SK-N-SH (cell line): ENCODE measurements at regions not wholly inside any gene's neighbourhood (a gene's known extent, or its start where the extent isn't known, plus 50 kb on each side); places are given as distances from the start of the nearest gene placed in this dataset.

ENCODE experiments used
- CTCF ChIA-PET: fragments of 300-600, 350-600 bp; formaldehyde crosslinking; extraction: SDS; loops from one replicate; lab custom pipeline; 2021; lab: Yijun Ruan, JAX
- POLR2A ChIA-PET: fragments of 350-600 bp; sonication (Branson Sonifier 250); formaldehyde crosslinking; extraction: SDS; loops from one replicate; lab custom pipeline; 2020; ENCODE audit warnings: antibody characterized with exemption, inconsistent platforms; lab: Yijun Ruan, JAX
- DNase-seq: peaks from one replicate; pipeline ENCODE4 v3.0.0; 2012
- H2AFZ ChIP-seq: fragments of 200-600 bp; sonication (generic); 2 replicates; pipeline ENCODE4 v1.8.1; 2016; ENCODE audit warnings: antibody characterized with exemption, mild to moderate bottlenecking, low read depth
- H3F3A ChIP-seq: fragments of 200-600 bp; sonication (generic); replicated peaks from 2 replicates; pipeline ENCODE3; 2016; ENCODE audit warnings: antibody characterized with exemption, mild to moderate bottlenecking; ENCODE audit not compliant: insufficient read depth
- H3K27ac ChIP-seq, 2 experiments: fragments of 200-500 bp in 1 of 2; fragments of 200-600 bp in 1 of 2; sonication (Bioruptor generic) in 1 of 2; sonication (generic), shearing (Covaris generic) in 1 of 2; 2 replicates each; pipeline versions ENCODE4 v1.5.1 to v1.6.1; 2014 to 2016; ENCODE audit warnings: low read depth in 2 of 2, inconsistent platforms in 1 of 2, low read length in 1 of 2, mild to moderate bottlenecking in 1 of 2, mixed read lengths in 1 of 2
- H3K27me3 ChIP-seq: fragments of 200-600 bp; sonication (generic), shearing (Covaris generic); 2 replicates; pipeline ENCODE4 v1.6.1; 2016; ENCODE audit warnings: mixed run types; ENCODE audit not compliant: insufficient read depth
- H3K36me3 ChIP-seq, 2 experiments: fragments of 200-500 bp in 1 of 2; fragments of 200-600 bp in 1 of 2; sonication (Bioruptor generic) in 1 of 2; sonication (generic) in 1 of 2; replicated peaks in 1 of 2; 2 replicates each; pipeline versions ENCODE3 to v1.5.1; 2014 to 2016; ENCODE audit warnings: low read length in 1 of 2, mild to moderate bottlenecking in 1 of 2; ENCODE audit not compliant: insufficient read depth in 2 of 2, control insufficient read depth in 1 of 2
- H3K4me1 ChIP-seq, 2 experiments: fragments of 200-500 bp in 1 of 2; fragments of 200-600 bp in 1 of 2; sonication (Bioruptor generic) in 1 of 2; sonication (generic), shearing (Covaris generic) in 1 of 2; 2 replicates each; pipeline versions ENCODE4 v1.5.1 to v1.6.1; 2014 to 2016; ENCODE audit warnings: low read depth in 1 of 2, low read length in 1 of 2, mixed run types in 1 of 2; ENCODE audit not compliant: insufficient read depth in 2 of 2, control insufficient read depth in 1 of 2
- H3K4me2 ChIP-seq: fragments of 200-600 bp; sonication (generic), shearing (Covaris generic); 2 replicates; pipeline ENCODE4 v1.6.1; 2017; ENCODE audit warnings: mixed run types
- H3K4me3 ChIP-seq, 2 experiments: fragments of 200-500 bp in 1 of 2; fragments of 200-600 bp in 1 of 2; sonication (Bioruptor generic) in 1 of 2; sonication (generic), shearing (Covaris generic) in 1 of 2; 2 replicates each; pipeline versions ENCODE4 v1.5.1 to v1.8.1; 2014 to 2016; ENCODE audit warnings: low read depth in 2 of 2, inconsistent platforms in 1 of 2, low read length in 1 of 2, mild to moderate bottlenecking in 1 of 2, mixed read lengths in 1 of 2, moderate library complexity in 1 of 2
- H3K79me2 ChIP-seq: fragments of 200-600 bp; sonication (generic); 2 replicates; pipeline ENCODE4 v1.8.1; 2017; ENCODE audit warnings: mild to moderate bottlenecking; ENCODE audit not compliant: insufficient read depth
- H3K9ac ChIP-seq: fragments of 200-600 bp; sonication (generic); 2 replicates; pipeline ENCODE4 v1.6.1; 2017; ENCODE audit warnings: mixed run types
- H3K9me2 ChIP-seq: fragments of 200-600 bp; sonication (generic); 2 replicates; pipeline ENCODE4 v1.6.1; 2017; ENCODE audit warnings: mixed run types
- H3K9me3 ChIP-seq: fragments of 200-600 bp; sonication (generic); 2 replicates; pipeline ENCODE4 v1.6.1; 2017; ENCODE audit warnings: mixed run types, mild to moderate bottlenecking, moderate library complexity
- H4K20me1 ChIP-seq: fragments of 200-600 bp; sonication (generic); 2 replicates; pipeline ENCODE4 v1.6.1; 2017; ENCODE audit warnings: mild to moderate bottlenecking, mixed run types; ENCODE audit not compliant: insufficient read depth
- CHD2 ChIP-seq: fragments of 150-350 bp; IDR thresholded peaks from 2 replicates; pipeline ENCODE4 v1.6.1; 2018; ENCODE audit warnings: low read length; ENCODE audit not compliant: partially characterized antibody
- EP300 ChIP-seq, 2 experiments: IDR thresholded peaks; 2 replicates each; pipeline versions ENCODE4 v1.4.0 to v1.6.1; 2012; ENCODE audit warnings: borderline replicate concordance in 1 of 2, low read depth in 1 of 2, low read length in 1 of 2
- EZH2phosphoT487 ChIP-seq: fragments of 200-600 bp; sonication (generic); IDR thresholded peaks from 2 replicates; pipeline ENCODE4 v1.6.1; 2017; ENCODE audit warnings: low read depth, mixed run types, mild to moderate bottlenecking, antibody characterized with exemption, moderate library complexity, borderline replicate concordance
- FOXJ3 ChIP-seq: sonication (generic); formaldehyde crosslinking; IDR thresholded peaks from 2 replicates; pipeline ENCODE4 v1.5.1; 2020; ENCODE audit warnings: mild to moderate bottlenecking, missing genetic modification reagents
- GABPA ChIP-seq: IDR thresholded peaks from 2 replicates; pipeline ENCODE4 v1.4.0; 2012; ENCODE audit warnings: low read depth, mild to moderate bottlenecking
- MEF2A ChIP-seq: IDR thresholded peaks from 2 replicates; pipeline ENCODE4 v1.4.0; 2012; ENCODE audit warnings: low read depth, borderline replicate concordance
- NFIC ChIP-seq: IDR thresholded peaks from 2 replicates; pipeline ENCODE4 v1.4.0; 2012; ENCODE audit warnings: borderline replicate concordance
- POLR2AphosphoS5 ChIP-seq: IDR thresholded peaks from 2 replicates; pipeline ENCODE4 v1.6.1; 2012; ENCODE audit warnings: low read depth, low read length
- RFX5 ChIP-seq: IDR thresholded peaks from 2 replicates; pipeline ENCODE4 v1.6.1; 2012; ENCODE audit warnings: mild to moderate bottlenecking, improper control_type of control experiment, low read length
- RXRA ChIP-seq: IDR thresholded peaks from 2 replicates; pipeline ENCODE4 v1.4.0; 2012; ENCODE audit warnings: low read depth, mild to moderate bottlenecking, borderline replicate concordance
- SMC3 ChIP-seq: IDR thresholded peaks from 2 replicates; pipeline ENCODE4 v1.6.1; 2012; ENCODE audit warnings: low read depth, low read length, improper control_type of control experiment
- TAF1 ChIP-seq: IDR thresholded peaks from 2 replicates; pipeline ENCODE4 v1.6.1; 2012; ENCODE audit warnings: low read depth, mild to moderate bottlenecking, low read length, moderate library complexity, borderline replicate concordance
- YY1 ChIP-seq: IDR thresholded peaks from 2 replicates; pipeline ENCODE4 v1.4.0; 2012; ENCODE audit warnings: low read depth, mild to moderate bottlenecking
- WGBS: methylation state at CpG from one replicate; pipeline ENCODE4 v1.1.6; 2017; ENCODE audit warnings: low lambda C conversion rate; 5-methylcytosine and 5-hydroxymethylcytosine counted together
- TF ChIP-seq, protein P1 (sequence below): IDR thresholded peaks from 2 replicates; pipeline ENCODE4; 2012
- TF ChIP-seq, protein P2 (sequence below): fragments of 150-350 bp; IDR thresholded peaks from 2 replicates; pipeline ENCODE4 v1.6.1; 2017; ENCODE audit warnings: antibody characterized with exemption, low read length, low read depth, borderline replicate concordance
- TF ChIP-seq, protein P3 (sequence below): fragments of 200-600 bp; sonication (generic); IDR thresholded peaks from 2 replicates; pipeline ENCODE4 v1.6.1; 2017; ENCODE audit warnings: antibody characterized with exemption, mild to moderate bottlenecking, moderate library complexity
- TF ChIP-seq, protein P4 (sequence below): IDR thresholded peaks from 2 replicates; pipeline ENCODE4 v1.4.0; 2012; ENCODE audit warnings: low read depth, borderline replicate concordance
- TF ChIP-seq, protein P5 (sequence below): fragments of 150-350 bp; IDR thresholded peaks from 2 replicates; pipeline ENCODE4 v1.6.1; 2016; ENCODE audit warnings: mild to moderate bottlenecking, low read depth, low read length
- TF ChIP-seq, protein P6 (sequence below): IDR thresholded peaks from 2 replicates; pipeline ENCODE4 v1.4.0; 2012; ENCODE audit warnings: low read depth, borderline replicate concordance

DNA sequence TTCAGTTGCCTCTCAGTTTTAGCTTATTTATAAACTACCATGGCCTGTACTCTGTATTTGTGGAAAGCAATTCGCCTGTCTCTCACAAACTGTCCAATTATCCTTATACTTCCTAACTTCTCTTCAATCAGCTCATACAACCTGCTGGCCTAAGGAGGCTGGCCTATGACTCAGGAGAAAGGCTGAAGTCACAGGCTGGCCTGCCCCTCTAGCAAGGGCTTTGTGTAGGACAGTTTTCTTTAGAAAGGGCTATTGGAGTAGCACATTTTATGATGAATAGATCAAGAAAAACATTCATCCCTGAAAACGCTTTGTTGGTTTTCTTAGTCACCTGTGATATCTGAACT is 988.7 kb upstream of the ARRDC3 start:
- no peak overlapping the region for H3K9ac ChIP-seq
- H3K27ac ChIP-seq = no peak overlapping the region
- H3K4me3 ChIP-seq = no peak overlapping the region
- no peaks in the 10 kb centered on the region for H3K79me2 ChIP-seq
- DNase-seq = no peak
- H3K9me2 ChIP-seq = no peaks in the 10 kb centered on the region
- TF ChIP-seq MEF2A (no peak), RFX5 (no peak), TAF1 (no peak), SMC3 (no peak), NFIC (no peak)
- TF ChIP-seq, protein P1, sequence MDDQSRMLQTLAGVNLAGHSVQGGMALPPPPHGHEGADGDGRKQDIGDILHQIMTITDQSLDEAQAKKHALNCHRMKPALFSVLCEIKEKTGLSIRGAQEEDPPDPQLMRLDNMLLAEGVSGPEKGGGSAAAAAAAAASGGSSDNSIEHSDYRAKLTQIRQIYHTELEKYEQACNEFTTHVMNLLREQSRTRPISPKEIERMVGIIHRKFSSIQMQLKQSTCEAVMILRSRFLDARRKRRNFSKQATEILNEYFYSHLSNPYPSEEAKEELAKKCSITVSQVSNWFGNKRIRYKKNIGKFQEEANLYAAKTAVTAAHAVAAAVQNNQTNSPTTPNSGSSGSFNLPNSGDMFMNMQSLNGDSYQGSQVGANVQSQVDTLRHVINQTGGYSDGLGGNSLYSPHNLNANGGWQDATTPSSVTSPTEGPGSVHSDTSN = no peak
- TF ChIP-seq, protein P2, sequence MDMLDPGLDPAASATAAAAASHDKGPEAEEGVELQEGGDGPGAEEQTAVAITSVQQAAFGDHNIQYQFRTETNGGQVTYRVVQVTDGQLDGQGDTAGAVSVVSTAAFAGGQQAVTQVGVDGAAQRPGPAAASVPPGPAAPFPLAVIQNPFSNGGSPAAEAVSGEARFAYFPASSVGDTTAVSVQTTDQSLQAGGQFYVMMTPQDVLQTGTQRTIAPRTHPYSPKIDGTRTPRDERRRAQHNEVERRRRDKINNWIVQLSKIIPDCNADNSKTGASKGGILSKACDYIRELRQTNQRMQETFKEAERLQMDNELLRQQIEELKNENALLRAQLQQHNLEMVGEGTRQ = no peak
- TF ChIP-seq, protein P3, sequence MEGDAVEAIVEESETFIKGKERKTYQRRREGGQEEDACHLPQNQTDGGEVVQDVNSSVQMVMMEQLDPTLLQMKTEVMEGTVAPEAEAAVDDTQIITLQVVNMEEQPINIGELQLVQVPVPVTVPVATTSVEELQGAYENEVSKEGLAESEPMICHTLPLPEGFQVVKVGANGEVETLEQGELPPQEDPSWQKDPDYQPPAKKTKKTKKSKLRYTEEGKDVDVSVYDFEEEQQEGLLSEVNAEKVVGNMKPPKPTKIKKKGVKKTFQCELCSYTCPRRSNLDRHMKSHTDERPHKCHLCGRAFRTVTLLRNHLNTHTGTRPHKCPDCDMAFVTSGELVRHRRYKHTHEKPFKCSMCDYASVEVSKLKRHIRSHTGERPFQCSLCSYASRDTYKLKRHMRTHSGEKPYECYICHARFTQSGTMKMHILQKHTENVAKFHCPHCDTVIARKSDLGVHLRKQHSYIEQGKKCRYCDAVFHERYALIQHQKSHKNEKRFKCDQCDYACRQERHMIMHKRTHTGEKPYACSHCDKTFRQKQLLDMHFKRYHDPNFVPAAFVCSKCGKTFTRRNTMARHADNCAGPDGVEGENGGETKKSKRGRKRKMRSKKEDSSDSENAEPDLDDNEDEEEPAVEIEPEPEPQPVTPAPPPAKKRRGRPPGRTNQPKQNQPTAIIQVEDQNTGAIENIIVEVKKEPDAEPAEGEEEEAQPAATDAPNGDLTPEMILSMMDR = no peak
- peak overlapping the region; percentile 41; the same call in 1 of the 2 replicates for H2AFZ ChIP-seq
- no peaks in the 10 kb centered on the region for H3K9me3 ChIP-seq
- H3K4me2 ChIP-seq = no peak overlapping the region
- H3K4me1 ChIP-seq = no peaks in the 10 kb centered on the region
- POLR2A ChIA-PET = no interaction called here
- CTCF ChIA-PET = no interaction called here
- peaks cover 9% of the 10 kb centered on the region for H3F3A ChIP-seq
- no peaks in the 10 kb centered on the region for H3K27me3 ChIP-seq
- WGBS = 75% methylated on average over 2 of the region's 2 CpGs
- H4K20me1 ChIP-seq = no peaks in the 10 kb centered on the region
- no peaks in the 10 kb centered on the region for H3K36me3 ChIP-seq

DNA sequence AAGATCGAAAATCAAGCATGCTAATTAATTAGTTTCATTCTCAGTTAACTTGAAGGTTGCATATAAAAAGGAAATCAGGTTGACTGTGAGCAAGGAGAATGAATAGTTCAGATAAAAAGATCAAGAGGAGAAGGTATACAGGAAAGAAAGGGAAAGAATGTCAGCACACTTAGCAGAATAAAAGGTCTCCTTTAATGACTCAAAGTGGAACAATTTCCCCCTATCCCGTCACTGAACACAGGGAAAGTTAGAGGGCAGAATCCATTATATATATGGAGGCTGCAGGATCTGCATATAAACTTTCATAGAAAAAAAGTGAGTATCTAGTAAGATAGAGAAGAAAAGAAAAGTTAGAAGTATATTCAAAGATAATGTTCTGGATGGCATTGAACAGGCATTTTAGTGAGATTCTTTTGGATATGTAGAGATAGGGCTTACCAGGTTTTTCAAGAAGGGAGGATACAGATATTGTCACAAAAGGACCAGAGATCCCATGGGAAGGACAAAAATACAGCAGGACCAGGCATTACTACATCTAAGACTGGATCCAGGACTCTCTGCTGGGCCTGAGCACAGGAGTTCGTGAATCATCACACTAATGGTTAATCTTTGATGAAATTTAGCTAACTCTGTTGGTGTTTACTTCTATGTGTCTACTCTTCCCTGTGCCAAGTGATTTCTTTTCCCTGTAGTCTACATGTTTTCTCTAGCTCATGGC is 988.2 kb upstream of the ARRDC3 start:
- no peak overlapping the region for H3K4me3 ChIP-seq
- H4K20me1 ChIP-seq = no peaks in the 10 kb centered on the region
- ChIA-PET CTCF (no interaction called here), POLR2A (no interaction called here)
- H3F3A ChIP-seq = peaks cover 9% of the 10 kb centered on the region
- no peak overlapping the region for H3K9ac ChIP-seq
- no peaks in the 10 kb centered on the region for H3K79me2 ChIP-seq
- H3K27ac ChIP-seq = no peak overlapping the region
- no peaks in the 10 kb centered on the region for H3K36me3 ChIP-seq
- H3K4me1 ChIP-seq = no peaks in the 10 kb centered on the region
- peak overlapping the region; percentile 41; the same call in 1 of the 2 replicates for H2AFZ ChIP-seq
- DNase-seq = no peak
- no peaks in the 10 kb centered on the region for H3K9me3 ChIP-seq
- no peaks in the 10 kb centered on the region for H3K9me2 ChIP-seq
- H3K4me2 ChIP-seq = no peak overlapping the region
- 63% methylated on average over 3 of the region's 3 CpGs for WGBS
- H3K27me3 ChIP-seq = no peaks in the 10 kb centered on the region
- TF ChIP-seq CHD2 (no peak), EZH2phosphoT487 (no peak), POLR2AphosphoS5 (no peak), GABPA (no peak), RFX5 (no peak), SMC3 (no peak), FOXJ3 (no peak), EP300 (IDR thresholded peaks at IDR 0.05; ENCODE audit: borderline replicate concordance in 1 of 2, low read depth in 1 of 2, low read length in 1 of 2) (no peak), YY1 (no peak), RXRA (no peak), TAF1 (no peak)
- TF ChIP-seq, protein P4, sequence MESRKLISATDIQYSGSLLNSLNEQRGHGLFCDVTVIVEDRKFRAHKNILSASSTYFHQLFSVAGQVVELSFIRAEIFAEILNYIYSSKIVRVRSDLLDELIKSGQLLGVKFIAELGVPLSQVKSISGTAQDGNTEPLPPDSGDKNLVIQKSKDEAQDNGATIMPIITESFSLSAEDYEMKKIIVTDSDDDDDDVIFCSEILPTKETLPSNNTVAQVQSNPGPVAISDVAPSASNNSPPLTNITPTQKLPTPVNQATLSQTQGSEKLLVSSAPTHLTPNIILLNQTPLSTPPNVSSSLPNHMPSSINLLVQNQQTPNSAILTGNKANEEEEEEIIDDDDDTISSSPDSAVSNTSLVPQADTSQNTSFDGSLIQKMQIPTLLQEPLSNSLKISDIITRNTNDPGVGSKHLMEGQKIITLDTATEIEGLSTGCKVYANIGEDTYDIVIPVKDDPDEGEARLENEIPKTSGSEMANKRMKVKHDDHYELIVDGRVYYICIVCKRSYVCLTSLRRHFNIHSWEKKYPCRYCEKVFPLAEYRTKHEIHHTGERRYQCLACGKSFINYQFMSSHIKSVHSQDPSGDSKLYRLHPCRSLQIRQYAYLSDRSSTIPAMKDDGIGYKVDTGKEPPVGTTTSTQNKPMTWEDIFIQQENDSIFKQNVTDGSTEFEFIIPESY = no peak
- TF ChIP-seq, protein P5, sequence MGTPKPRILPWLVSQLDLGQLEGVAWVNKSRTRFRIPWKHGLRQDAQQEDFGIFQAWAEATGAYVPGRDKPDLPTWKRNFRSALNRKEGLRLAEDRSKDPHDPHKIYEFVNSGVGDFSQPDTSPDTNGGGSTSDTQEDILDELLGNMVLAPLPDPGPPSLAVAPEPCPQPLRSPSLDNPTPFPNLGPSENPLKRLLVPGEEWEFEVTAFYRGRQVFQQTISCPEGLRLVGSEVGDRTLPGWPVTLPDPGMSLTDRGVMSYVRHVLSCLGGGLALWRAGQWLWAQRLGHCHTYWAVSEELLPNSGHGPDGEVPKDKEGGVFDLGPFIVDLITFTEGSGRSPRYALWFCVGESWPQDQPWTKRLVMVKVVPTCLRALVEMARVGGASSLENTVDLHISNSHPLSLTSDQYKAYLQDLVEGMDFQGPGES = no peak
- TF ChIP-seq, protein P6, sequence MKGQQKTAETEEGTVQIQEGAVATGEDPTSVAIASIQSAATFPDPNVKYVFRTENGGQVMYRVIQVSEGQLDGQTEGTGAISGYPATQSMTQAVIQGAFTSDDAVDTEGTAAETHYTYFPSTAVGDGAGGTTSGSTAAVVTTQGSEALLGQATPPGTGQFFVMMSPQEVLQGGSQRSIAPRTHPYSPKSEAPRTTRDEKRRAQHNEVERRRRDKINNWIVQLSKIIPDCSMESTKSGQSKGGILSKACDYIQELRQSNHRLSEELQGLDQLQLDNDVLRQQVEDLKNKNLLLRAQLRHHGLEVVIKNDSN = no peak
